Stimulated activated CD4-positive, alpha-beta T cell treated with anti-CD3 and anti-CD28 coated beads, Interleukin-1b, Interleukin-23, amount 100 ng/mL, for 4 hours (primary cell): ENCODE measurements at regions not wholly inside any gene's neighbourhood (a gene's known extent, or its start where the extent isn't known, plus 50 kb on each side); places are given as distances from the start of the nearest gene placed in this dataset.
"Not testable (repeated sequence)": the region's sequence is repeated elsewhere in the genome, so short reads cannot be mapped to it uniquely, and the experiment has no call there.

Experiments used
- DNase-seq, 2 donors: peaks; one replicate each; pipeline ENCODE4 v3.0.0-alpha.2; 2020; ENCODE audit warnings: low read depth in 2 of 2

GRCh38 chr13:40355126-40355724 lies 311.2 kb downstream of the FOXO1 start:
- DNase-seq, result no peak

- no peak for DNase-seq
Observed at GRCh38 chr13:40356011-40356410, 310.4 kb downstream of the FOXO1 start.

- not testable (repeated sequence) for DNase-seq
Observed at GRCh38 chr13:40356458-40356857, 310.0 kb downstream of the FOXO1 start.

GRCh38 chr13:40362502-40362901 lies 303.9 kb downstream of the FOXO1 start:
- no peak for DNase-seq

- DNase-seq, result no peak
Observed at GRCh38 chr13:40363653-40364052, 302.8 kb downstream of the FOXO1 start.

GRCh38 chr13:40366119-40366518 lies 300.3 kb downstream of the FOXO1 start:
- DNase-seq, result no peak

GRCh38 chr13:40368127-40368891 lies 298.1 kb downstream of the FOXO1 start:
- DNase-seq, result no peak

GRCh38 chr13:40370661-40371060 lies 295.8 kb downstream of the FOXO1 start:
- no peak for DNase-seq

- no peak for DNase-seq
Observed at GRCh38 chr13:40371531-40372125, 294.8 kb downstream of the FOXO1 start.

- DNase-seq, result peak; percentile 31 to 37
Observed at GRCh38 chr13:40373608-40374007, 292.8 kb downstream of the FOXO1 start.

- no peak for DNase-seq
Observed at GRCh38 chr13:40375489-40376171, 290.8 kb downstream of the FOXO1 start.

- no peak for DNase-seq
Observed at GRCh38 chr13:40376296-40376849, 290.1 kb downstream of the FOXO1 start.

- no peak for DNase-seq
Observed at GRCh38 chr13:40376867-40377535, 289.4 kb downstream of the FOXO1 start.

GRCh38 chr13:40377783-40378182 lies 288.7 kb downstream of the FOXO1 start:
- peak; percentile 19 to 27 for DNase-seq

GRCh38 chr13:40379196-40379595 lies 287.2 kb downstream of the FOXO1 start:
- no peak for DNase-seq

GRCh38 chr13:40379794-40380578 lies 286.5 kb downstream of the FOXO1 start:
- no peak for DNase-seq

- no peak for DNase-seq
Observed at GRCh38 chr13:40381935-40382764, 284.3 kb downstream of the FOXO1 start.

GRCh38 chr13:40383132-40383531 lies 283.3 kb downstream of the FOXO1 start:
- no peak for DNase-seq

GRCh38 chr13:40383885-40384284 lies 282.6 kb downstream of the FOXO1 start:
- no peak for DNase-seq
